ENCODE measurements at regions not wholly inside any gene's neighbourhood (a gene's known extent, or its start where the extent isn't known, plus 50 kb on each side); places are given as distances from the start of the nearest gene placed in this dataset.

DNA sequence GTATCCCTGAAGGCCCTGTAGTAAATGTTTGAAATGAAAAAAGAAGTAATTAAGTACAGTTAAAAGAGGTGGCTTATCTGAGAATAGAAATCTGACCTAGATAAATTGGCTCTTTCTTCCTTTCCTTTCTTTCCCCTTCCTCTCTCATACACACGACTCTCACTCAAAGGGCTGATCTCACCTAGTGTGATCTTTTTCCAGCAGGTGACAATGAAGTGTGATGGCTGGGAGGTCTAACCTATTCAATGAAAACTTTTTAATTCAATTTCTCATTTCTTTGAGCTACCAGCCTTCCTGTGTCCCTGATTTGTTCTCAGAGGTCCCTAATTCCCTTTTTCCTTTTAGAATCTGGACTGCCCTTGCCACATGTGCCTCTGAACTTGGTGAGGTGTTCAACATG, 118.0 kb upstream of the RIMS1 start:
- H3K9me2 ChIP-seq (replicated peaks; ENCODE audit: low read depth, low read length): no peaks in the 10 kb centered on the region
- H3K4me3 ChIP-seq (ENCODE audit: low read length, poor library complexity, severe bottlenecking): no peak overlapping the region
- H4K20me1 ChIP-seq (ENCODE audit: insufficient read depth, low read length, poor library complexity, severe bottlenecking): no peaks in the 10 kb centered on the region
- TF ChIP-seq, protein P1, sequence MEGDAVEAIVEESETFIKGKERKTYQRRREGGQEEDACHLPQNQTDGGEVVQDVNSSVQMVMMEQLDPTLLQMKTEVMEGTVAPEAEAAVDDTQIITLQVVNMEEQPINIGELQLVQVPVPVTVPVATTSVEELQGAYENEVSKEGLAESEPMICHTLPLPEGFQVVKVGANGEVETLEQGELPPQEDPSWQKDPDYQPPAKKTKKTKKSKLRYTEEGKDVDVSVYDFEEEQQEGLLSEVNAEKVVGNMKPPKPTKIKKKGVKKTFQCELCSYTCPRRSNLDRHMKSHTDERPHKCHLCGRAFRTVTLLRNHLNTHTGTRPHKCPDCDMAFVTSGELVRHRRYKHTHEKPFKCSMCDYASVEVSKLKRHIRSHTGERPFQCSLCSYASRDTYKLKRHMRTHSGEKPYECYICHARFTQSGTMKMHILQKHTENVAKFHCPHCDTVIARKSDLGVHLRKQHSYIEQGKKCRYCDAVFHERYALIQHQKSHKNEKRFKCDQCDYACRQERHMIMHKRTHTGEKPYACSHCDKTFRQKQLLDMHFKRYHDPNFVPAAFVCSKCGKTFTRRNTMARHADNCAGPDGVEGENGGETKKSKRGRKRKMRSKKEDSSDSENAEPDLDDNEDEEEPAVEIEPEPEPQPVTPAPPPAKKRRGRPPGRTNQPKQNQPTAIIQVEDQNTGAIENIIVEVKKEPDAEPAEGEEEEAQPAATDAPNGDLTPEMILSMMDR (conservative IDR thresholded peaks at IDR 0.05; ENCODE audit: low read length): no peak
- no peak for TF ChIP-seq EZH2phosphoT487 (IDR thresholded peaks at IDR 0.05; ENCODE audit: borderline replicate concordance)
- H3K4me1 ChIP-seq (ENCODE audit: insufficient read depth, low read length, poor library complexity, severe bottlenecking): no peaks in the 10 kb centered on the region
- H3K79me2 ChIP-seq (ENCODE audit: insufficient read depth, low read length): no peaks in the 10 kb centered on the region
- H3K36me3 ChIP-seq (ENCODE audit: insufficient read depth, low read length): no peaks in the 10 kb centered on the region
- no peaks in the 10 kb centered on the region for H3K9me3 ChIP-seq (ENCODE audit: insufficient read depth, low read depth, low read length)
- no peak overlapping the region for H3K4me2 ChIP-seq (ENCODE audit: low read depth, low read length, poor library complexity, severe bottlenecking)
- H3F3A ChIP-seq (ENCODE audit: low read depth): no peaks in the 10 kb centered on the region
- H3K27me3 ChIP-seq (ENCODE audit: insufficient read depth, low read length, poor library complexity, severe bottlenecking): no peaks in the 10 kb centered on the region
- H2AFZ ChIP-seq (ENCODE audit: low read length): no peak overlapping the region
- H3K9ac ChIP-seq (ENCODE audit: low read depth, low read length, poor library complexity, severe bottlenecking): no peak overlapping the region

DNA sequence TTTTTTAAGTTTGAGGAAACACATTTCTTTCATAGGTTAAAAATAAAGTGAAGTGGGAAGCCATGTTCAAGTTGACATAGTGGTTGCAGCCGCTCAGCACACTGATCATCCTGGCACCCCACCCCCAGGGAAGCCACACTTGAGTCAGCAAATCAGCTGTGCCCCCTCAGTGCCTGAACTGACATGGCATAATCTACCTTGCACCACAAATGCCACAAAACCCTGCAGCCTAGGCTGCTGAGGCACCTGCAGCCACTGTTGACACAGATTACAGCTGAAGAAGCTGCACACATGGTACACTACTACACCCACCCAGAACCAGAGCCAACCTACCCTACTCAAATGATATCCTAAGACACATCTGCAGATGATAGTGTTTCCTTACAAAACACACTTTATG, 77.5 kb upstream of the RIMS1 start:
- H4K20me1 ChIP-seq (ENCODE audit: insufficient read depth, low read length, poor library complexity, severe bottlenecking): no peaks in the 10 kb centered on the region
- no peaks in the 10 kb centered on the region for H3K9me3 ChIP-seq (ENCODE audit: insufficient read depth, low read depth, low read length)

DNA sequence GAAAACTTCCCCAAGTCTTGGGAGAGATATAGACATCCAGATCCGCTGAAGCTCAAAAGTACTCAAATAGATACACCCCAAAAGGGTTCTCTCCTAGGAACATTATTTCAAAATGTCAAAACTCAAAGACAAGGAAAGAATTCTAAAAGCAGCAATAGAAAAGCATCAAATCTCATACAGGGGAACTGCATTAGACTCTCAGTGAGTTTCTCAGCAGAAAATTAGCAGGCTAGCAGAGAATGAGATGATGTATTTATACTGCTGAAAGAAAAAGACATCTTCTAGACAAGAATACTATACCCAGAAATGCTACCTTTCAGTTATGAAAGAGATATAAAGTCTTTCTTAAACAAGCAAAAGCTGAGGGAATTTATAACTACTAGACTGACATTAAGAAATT, 75.5 kb upstream of the RIMS1 start:
- no peaks in the 10 kb centered on the region for H3K4me1 ChIP-seq (ENCODE audit: insufficient read depth, low read length, poor library complexity, severe bottlenecking)

More for the DNA sequence above, 77.5 kb upstream of the RIMS1 start:
- H3K79me2 ChIP-seq (ENCODE audit: insufficient read depth, low read length): no peaks in the 10 kb centered on the region
- no peaks in the 10 kb centered on the region for H3F3A ChIP-seq (ENCODE audit: low read depth)
- H3K4me3 ChIP-seq (ENCODE audit: low read length, poor library complexity, severe bottlenecking): no peak overlapping the region
- TF ChIP-seq EZH2phosphoT487 (IDR thresholded peaks at IDR 0.05; ENCODE audit: borderline replicate concordance): no peak
- TF ChIP-seq, protein P1 (conservative IDR thresholded peaks at IDR 0.05; ENCODE audit: low read length): no peak
- H3K4me1 ChIP-seq (ENCODE audit: insufficient read depth, low read length, poor library complexity, severe bottlenecking): no peaks in the 10 kb centered on the region
- H3K9ac ChIP-seq (ENCODE audit: low read depth, low read length, poor library complexity, severe bottlenecking): no peak overlapping the region
- H2AFZ ChIP-seq (ENCODE audit: low read length): no peak overlapping the region
- H3K36me3 ChIP-seq (ENCODE audit: insufficient read depth, low read length): no peaks in the 10 kb centered on the region
- no peaks in the 10 kb centered on the region for H3K27me3 ChIP-seq (ENCODE audit: insufficient read depth, low read length, poor library complexity, severe bottlenecking)
- no peak overlapping the region for H3K4me2 ChIP-seq (ENCODE audit: low read depth, low read length, poor library complexity, severe bottlenecking)
- H3K9me2 ChIP-seq (replicated peaks; ENCODE audit: low read depth, low read length): no peaks in the 10 kb centered on the region

More for the DNA sequence above, 75.5 kb upstream of the RIMS1 start:
- TF ChIP-seq EZH2phosphoT487 (IDR thresholded peaks at IDR 0.05; ENCODE audit: borderline replicate concordance): no peak
- TF ChIP-seq, protein P1 (conservative IDR thresholded peaks at IDR 0.05; ENCODE audit: low read length): no peak
- H3K27me3 ChIP-seq (ENCODE audit: insufficient read depth, low read length, poor library complexity, severe bottlenecking): no peaks in the 10 kb centered on the region
- H3K9me3 ChIP-seq (ENCODE audit: insufficient read depth, low read depth, low read length): no peaks in the 10 kb centered on the region
- no peak overlapping the region for H3K4me3 ChIP-seq (ENCODE audit: low read length, poor library complexity, severe bottlenecking)
- no peaks in the 10 kb centered on the region for H3K9me2 ChIP-seq (replicated peaks; ENCODE audit: low read depth, low read length)
- no peak overlapping the region for H3K9ac ChIP-seq (ENCODE audit: low read depth, low read length, poor library complexity, severe bottlenecking)
- no peak overlapping the region for H3K4me2 ChIP-seq (ENCODE audit: low read depth, low read length, poor library complexity, severe bottlenecking)
- H3K36me3 ChIP-seq (ENCODE audit: insufficient read depth, low read length): no peaks in the 10 kb centered on the region
- no peaks in the 10 kb centered on the region for H4K20me1 ChIP-seq (ENCODE audit: insufficient read depth, low read length, poor library complexity, severe bottlenecking)
- no peaks in the 10 kb centered on the region for H3F3A ChIP-seq (ENCODE audit: low read depth)
- no peak overlapping the region for H2AFZ ChIP-seq (ENCODE audit: low read length)
- no peaks in the 10 kb centered on the region for H3K79me2 ChIP-seq (ENCODE audit: insufficient read depth, low read length)

Data from Loucy (cell line).